BLaER1 treated with 17β-estradiol and CSF1 and Interleukin-3, amounts not matched to agents 10 nM and 100 nM (cell line): ENCODE measurements at regions not wholly inside any gene's neighbourhood (a gene's known extent, or its start where the extent isn't known, plus 50 kb on each side); places are given as distances from the start of the nearest gene placed in this dataset.

Experiments used
- H3K27ac ChIP-seq, 11 experiments: shearing (Covaris generic); formaldehyde crosslinking; 2 replicates each; pipeline ENCODE4 v1.8.1; 2022
- H3K27me3 ChIP-seq, 11 experiments: shearing (Covaris generic); formaldehyde crosslinking; 2 replicates each; pipeline ENCODE4 v1.8.1; 2022
- H3K36me3 ChIP-seq, 11 experiments: shearing (Covaris generic); formaldehyde crosslinking; 2 replicates each; pipeline ENCODE4 v1.8.1; 2022
- H3K4me1 ChIP-seq, 10 experiments: shearing (Covaris generic); formaldehyde crosslinking; 2 replicates each; pipeline ENCODE4 v1.8.1; 2022
- H3K4me2 ChIP-seq, 11 experiments: shearing (Covaris generic); formaldehyde crosslinking; 2 replicates each; pipeline ENCODE4 v1.8.1; 2022
- H3K4me3 ChIP-seq, 10 experiments: shearing (Covaris generic); formaldehyde crosslinking; 2 replicates each; pipeline ENCODE4 v1.8.1; 2022
- H3K9ac ChIP-seq, 11 experiments: shearing (Covaris generic); formaldehyde crosslinking; 2 replicates each; pipeline ENCODE4 v1.8.1; 2022
- H3K9me3 ChIP-seq, 11 experiments: shearing (Covaris generic); formaldehyde crosslinking; replicated peaks in 1 of 11; 2 replicates each; pipeline ENCODE4 v1.8.1; 2022
- H4K20me1 ChIP-seq, 11 experiments: shearing (Covaris generic); formaldehyde crosslinking; 2 replicates each; pipeline ENCODE4 v1.8.1; 2022
- Cebpa-rat ChIP-seq, 11 experiments: shearing (Covaris generic); IDR thresholded peaks; 2 replicates each; pipeline ENCODE4 v1.8.1; 2022

DNA sequence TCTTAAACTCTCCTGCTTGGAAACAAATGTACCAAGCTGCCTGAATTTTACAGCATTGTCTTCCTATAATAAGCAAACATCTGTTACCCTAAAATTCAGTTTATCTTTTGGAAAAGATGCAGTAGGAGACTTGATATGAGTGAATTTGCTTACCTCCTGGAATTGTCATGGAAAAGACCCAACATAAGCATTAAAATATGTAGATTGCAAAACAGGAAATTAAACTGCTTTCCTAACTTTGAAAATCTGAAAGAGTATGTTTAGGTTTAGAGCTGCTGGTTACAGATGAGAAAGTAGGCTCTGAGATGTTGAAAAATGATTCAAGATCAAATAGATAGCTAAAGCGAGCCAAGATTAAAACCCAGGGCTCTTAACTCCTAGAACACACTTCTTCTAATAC, 316.5 kb downstream of the SOX11 start:
- Histone ChIP-seq H3K27ac (no peak overlapping the region), H3K9ac (no peak overlapping the region), H3K9me3 (no peaks in the 10 kb centered on the region), H3K4me1 (no peaks in the 10 kb centered on the region), H3K36me3 (no peaks in the 10 kb centered on the region), H3K27me3 (no peaks in the 10 kb centered on the region), H4K20me1 (no peaks in the 10 kb centered on the region), H3K4me2 (no peak overlapping the region), H3K4me3 (no peak overlapping the region)
- TF ChIP-seq Cebpa-rat (IDR thresholded peaks at IDR 0.05) = no peak

DNA sequence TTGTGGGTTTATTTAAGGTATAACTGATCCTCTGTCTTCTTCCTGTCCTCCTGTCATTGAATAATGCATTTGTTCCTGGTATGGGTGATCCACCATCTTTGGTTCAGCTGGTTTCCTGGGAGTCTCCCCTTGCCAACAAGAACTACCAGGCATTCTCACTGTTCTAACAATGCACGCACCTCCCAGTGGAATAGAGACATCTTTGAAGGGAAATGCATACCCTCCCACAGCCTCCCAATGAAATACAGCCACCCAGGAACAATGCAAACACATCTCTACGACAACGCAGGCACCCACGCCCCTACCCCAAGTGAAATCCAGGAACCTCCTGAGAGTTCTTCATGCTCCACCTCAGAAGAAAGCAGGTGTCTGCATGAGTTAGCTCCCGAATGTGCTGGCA, 318.0 kb downstream of the SOX11 start:
- no peak overlapping the region for H3K4me2 ChIP-seq
- H3K27me3 ChIP-seq = no peaks in the 10 kb centered on the region
- H3K9me3 ChIP-seq = no peaks in the 10 kb centered on the region
- H4K20me1 ChIP-seq = no peaks in the 10 kb centered on the region
- no peak overlapping the region for H3K9ac ChIP-seq
- no peaks in the 10 kb centered on the region for H3K36me3 ChIP-seq
- no peak overlapping the region for H3K27ac ChIP-seq
- no peaks in the 10 kb centered on the region for H3K4me1 ChIP-seq
- H3K4me3 ChIP-seq = no peak overlapping the region
- TF ChIP-seq Cebpa-rat (IDR thresholded peaks at IDR 0.05) = no peak

DNA sequence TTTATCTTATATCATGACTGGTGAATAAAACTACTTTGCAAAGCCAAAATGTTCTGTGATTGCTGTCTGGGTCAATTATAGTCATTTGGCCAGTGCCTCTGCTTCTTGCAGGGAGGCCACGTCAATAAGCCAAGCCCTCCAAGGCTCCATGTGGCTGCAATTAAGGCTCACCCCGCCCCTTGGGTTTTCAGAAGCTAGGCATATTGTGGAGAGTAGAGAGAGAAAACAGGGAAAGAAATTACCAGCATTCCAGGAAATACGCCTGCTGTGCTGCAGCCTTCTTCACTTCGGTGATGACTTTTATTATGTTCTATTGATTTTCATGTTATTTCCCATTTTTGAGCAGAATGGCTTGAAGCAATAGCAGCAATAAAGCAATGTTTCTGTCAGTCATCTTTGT, 319.7 kb downstream of the SOX11 start:
- Histone ChIP-seq H4K20me1 (no peaks in the 10 kb centered on the region), H3K4me1 (no peaks in the 10 kb centered on the region), H3K4me3 (no peak overlapping the region), H3K27me3 (no peaks in the 10 kb centered on the region), H3K9ac (no peak overlapping the region), H3K27ac (no peak overlapping the region), H3K4me2 (no peak overlapping the region), H3K9me3 (no peaks in the 10 kb centered on the region), H3K36me3 (no peaks in the 10 kb centered on the region)
- no peak for TF ChIP-seq Cebpa-rat (IDR thresholded peaks at IDR 0.05)

DNA sequence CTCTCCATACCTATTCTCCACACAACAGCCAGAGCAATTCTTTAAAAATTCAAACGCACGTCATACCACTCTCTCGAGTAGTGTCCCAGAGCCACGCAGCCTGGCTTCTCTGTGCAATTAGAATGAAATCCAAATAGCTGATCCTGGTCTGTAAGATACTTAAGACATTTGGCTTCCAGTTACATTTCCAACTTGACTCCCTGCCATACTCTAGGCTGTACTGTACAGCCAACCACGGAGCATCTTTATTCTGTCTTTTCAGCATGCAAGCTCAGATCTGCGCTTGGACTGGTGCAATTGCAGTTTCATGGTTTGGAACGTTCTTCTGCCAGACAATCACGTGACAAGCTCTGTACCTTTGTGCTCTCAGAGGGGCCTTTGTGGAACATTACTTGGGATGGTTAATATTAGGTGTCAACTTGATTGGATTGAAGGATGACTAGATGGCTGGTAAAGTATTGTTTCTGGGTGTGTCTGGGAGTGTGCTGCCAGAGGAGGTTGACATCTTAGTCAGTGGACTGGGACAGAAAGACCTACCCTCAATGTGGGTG, 325.6 kb downstream of the SOX11 start:
- H3K27ac ChIP-seq = no peak overlapping the region
- no peak for TF ChIP-seq Cebpa-rat (IDR thresholded peaks at IDR 0.05)
- no peak overlapping the region for H3K9ac ChIP-seq
- H3K4me2 ChIP-seq = no peak overlapping the region
- H4K20me1 ChIP-seq = no peaks in the 10 kb centered on the region; a peak in 1 of 22 replicates
- H3K27me3 ChIP-seq = no peaks in the 10 kb centered on the region
- peaks cover 0 to 10% (median 0%) of the 10 kb centered on the region in 11 experiments; a peak in 5 of 22 replicates for H3K9me3 ChIP-seq
- no peaks in the 10 kb centered on the region for H3K36me3 ChIP-seq
- no peaks in the 10 kb centered on the region for H3K4me1 ChIP-seq
- H3K4me3 ChIP-seq = no peak overlapping the region

DNA sequence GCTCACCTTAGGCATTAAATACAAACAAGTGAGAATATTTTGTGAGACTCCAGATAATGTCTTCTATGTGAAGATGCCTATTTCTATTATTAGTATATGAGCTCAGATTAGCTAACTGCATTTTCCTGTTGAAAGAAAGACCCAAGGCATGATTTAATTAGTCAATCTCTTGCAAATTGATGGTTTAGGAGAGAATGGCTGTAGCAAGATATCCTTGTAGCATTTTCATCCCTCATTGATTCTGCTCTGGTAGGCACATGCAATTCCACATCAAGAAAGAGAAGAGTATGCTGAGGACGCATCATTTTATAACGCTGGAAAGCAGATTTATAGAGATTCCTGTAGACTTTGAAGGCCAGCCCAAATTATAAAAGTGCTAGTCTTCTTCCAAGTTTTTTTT, 332.0 kb downstream of the SOX11 start:
- Histone ChIP-seq H3K4me2 (no peak overlapping the region), H3K27me3 (no peaks in the 10 kb centered on the region), H3K9me3 (peaks cover 0 to 21% (median 0%) of the 10 kb centered on the region in 11 experiments; a peak in 7 of 22 replicates), H3K4me3 (no peak overlapping the region), H3K36me3 (no peaks in the 10 kb centered on the region), H3K4me1 (no peaks in the 10 kb centered on the region), H3K9ac (no peak overlapping the region), H3K27ac (no peak overlapping the region), H4K20me1 (no peaks in the 10 kb centered on the region)
- TF ChIP-seq Cebpa-rat (IDR thresholded peaks at IDR 0.05) = no peak

DNA sequence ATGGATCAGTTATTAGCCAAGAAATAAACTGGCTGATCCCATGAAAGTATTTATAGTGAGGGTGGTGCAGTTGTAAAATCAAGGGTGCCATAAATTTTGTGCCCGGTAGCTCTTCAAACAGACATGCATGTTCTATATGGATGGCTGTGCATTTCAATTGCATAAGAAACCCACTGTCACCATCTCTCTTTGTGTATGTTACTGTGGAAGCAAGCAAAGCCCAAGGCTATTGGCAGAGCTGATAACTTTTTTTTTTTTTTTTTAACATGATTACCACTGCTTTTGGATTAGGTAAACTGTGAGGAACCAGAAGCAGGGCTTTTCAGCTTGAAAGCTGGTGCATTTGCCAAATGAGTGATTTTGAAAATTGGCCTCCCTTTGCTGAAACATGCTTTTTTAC, 332.6 kb downstream of the SOX11 start:
- Histone ChIP-seq H4K20me1 (no peaks in the 10 kb centered on the region), H3K4me1 (peaks cover 0 to 3% (median 0%) of the 10 kb centered on the region in 10 experiments; a peak in 4 of 20 replicates), H3K4me3 (no peak overlapping the region), H3K27me3 (no peaks in the 10 kb centered on the region), H3K36me3 (no peaks in the 10 kb centered on the region), H3K4me2 (no peak overlapping the region), H3K9ac (no peak overlapping the region), H3K9me3 (peaks cover 0 to 21% (median 0%) of the 10 kb centered on the region in 11 experiments; a peak in 7 of 22 replicates), H3K27ac (no peak overlapping the region)
- TF ChIP-seq Cebpa-rat (IDR thresholded peaks at IDR 0.05) = no peak

DNA sequence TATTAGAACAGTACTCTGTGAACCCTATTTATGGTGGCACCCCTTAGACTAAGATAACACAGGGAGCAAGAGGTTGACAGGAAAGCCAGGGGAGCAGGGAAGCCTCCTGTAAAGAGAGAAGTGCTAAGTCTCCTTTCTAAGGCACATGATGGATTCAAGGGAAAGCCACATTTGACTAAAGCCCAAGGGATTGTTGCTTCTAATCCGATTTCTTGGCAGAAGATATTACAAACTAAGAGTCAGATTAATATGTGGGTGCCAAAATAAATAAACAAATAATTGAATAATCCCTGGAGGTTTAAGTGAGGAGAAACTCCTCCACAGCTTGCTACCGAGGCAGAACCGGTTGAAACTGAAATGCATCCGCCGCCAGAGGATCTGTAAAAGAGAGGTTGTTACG, 333.2 kb downstream of the SOX11 start:
- no peak for TF ChIP-seq Cebpa-rat (IDR thresholded peaks at IDR 0.05)
- Histone ChIP-seq H3K9ac (no peak overlapping the region), H4K20me1 (no peaks in the 10 kb centered on the region), H3K9me3 (peaks cover 0 to 21% (median 0%) of the 10 kb centered on the region in 11 experiments; a peak in 7 of 22 replicates), H3K36me3 (no peaks in the 10 kb centered on the region), H3K27me3 (no peaks in the 10 kb centered on the region), H3K4me2 (no peak overlapping the region), H3K4me3 (no peak overlapping the region), H3K4me1 (peaks cover 0 to 9% (median 0%) of the 10 kb centered on the region in 10 experiments; a peak in 4 of 20 replicates), H3K27ac (no peak overlapping the region)

DNA sequence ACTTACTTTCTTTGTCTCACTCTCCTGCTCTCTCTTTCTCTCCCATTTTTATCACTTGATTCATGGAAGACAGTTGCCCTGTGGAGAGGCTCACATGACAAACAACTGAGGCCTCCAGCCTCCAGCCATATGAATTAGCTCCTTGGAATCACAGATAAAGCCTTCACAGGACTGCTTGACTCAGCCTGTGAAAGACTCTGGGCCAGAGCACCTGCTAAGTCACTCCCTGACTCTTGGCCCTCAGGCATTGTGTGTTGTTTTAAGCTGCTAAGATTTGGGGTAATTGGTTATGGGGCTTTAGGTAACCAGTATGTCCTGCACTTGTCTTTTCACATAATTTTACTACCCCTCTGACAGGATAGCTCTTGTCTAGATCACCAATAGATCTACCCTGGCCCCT, 334.9 kb downstream of the SOX11 start:
- H3K27ac ChIP-seq = no peak overlapping the region
- H3K4me1 ChIP-seq = peaks cover 0 to 9% (median 0%) of the 10 kb centered on the region in 10 experiments; a peak in 4 of 20 replicates

DNA sequence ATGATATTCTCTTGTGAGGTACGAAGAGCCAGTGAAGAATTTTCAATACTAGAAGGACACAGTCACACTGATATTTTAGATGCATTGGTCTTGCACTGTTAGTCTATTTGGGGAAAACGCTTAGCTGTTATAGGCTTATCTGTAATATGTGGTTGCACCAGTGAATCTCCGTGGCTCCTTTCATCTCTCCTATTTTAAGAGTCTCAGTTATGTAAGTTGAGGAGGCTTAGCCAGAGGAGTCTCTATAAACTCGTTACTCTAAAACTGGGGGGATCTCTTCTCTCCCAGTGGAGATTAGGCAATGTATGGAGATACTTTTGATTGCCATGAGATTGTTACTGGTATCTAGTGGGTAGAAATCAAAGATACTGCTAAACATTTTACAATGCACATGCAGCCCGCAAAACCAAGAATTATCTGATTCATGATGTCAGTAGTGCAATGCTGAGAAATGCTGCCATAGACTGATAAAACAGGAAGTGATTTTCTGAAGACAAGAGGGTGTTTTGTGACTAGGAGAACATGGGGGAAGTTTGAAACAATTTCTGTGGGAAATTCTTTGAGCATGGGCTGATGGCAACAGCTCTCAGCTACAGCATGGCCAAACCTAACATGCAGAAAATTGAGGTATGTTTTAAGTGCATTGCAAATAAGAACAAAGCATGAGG, 339.1 kb downstream of the SOX11 start:
- Histone ChIP-seq H3K9me3 (no peaks in the 10 kb centered on the region), H3K9ac (no peak overlapping the region), H3K4me1 (peaks cover 0 to 9% (median 0%) of the 10 kb centered on the region in 10 experiments; a peak in 4 of 20 replicates), H3K4me3 (no peak overlapping the region), H4K20me1 (no peaks in the 10 kb centered on the region), H3K4me2 (no peak overlapping the region), H3K27me3 (no peaks in the 10 kb centered on the region), H3K27ac (no peak overlapping the region), H3K36me3 (no peaks in the 10 kb centered on the region)
- no peak for TF ChIP-seq Cebpa-rat (IDR thresholded peaks at IDR 0.05)

More for the DNA sequence above, 334.9 kb downstream of the SOX11 start:
- peaks cover 0 to 19% (median 0%) of the 10 kb centered on the region in 11 experiments; a peak in 7 of 22 replicates for H3K9me3 ChIP-seq
- H3K9ac ChIP-seq = no peak overlapping the region
- H3K27me3 ChIP-seq = no peaks in the 10 kb centered on the region
- no peak overlapping the region for H3K4me2 ChIP-seq
- no peaks in the 10 kb centered on the region for H4K20me1 ChIP-seq
- H3K4me3 ChIP-seq = no peak overlapping the region
- no peaks in the 10 kb centered on the region for H3K36me3 ChIP-seq
- TF ChIP-seq Cebpa-rat (IDR thresholded peaks at IDR 0.05) = no peak

DNA sequence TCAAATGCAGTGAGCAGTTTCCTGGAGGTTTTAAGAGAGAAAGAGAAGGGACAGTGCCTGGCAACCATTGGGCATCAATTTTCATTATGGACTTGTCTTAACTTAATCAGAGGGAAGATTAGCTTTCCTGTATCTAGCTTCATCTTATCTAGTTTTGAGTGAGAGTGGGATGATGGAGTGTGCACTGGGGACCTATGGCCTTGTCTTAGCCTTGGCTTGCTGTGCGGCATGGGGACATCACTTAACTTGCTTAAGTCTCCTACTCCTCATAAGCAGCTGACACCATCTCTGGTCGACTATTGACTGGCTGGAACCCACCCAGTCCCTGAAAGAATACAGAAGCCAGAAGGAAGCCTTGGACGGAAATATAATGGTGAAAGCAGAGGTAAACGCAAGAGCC, 344.0 kb downstream of the SOX11 start:
- no peak overlapping the region for H3K27ac ChIP-seq
- H3K9me3 ChIP-seq = peaks cover 0 to 5% (median 2%) of the 10 kb centered on the region in 11 experiments; a peak in 4 of 22 replicates
- no peaks in the 10 kb centered on the region for H4K20me1 ChIP-seq
- H3K4me3 ChIP-seq = no peak overlapping the region
- H3K27me3 ChIP-seq = no peaks in the 10 kb centered on the region
- no peak for TF ChIP-seq Cebpa-rat (IDR thresholded peaks at IDR 0.05)
- no peaks in the 10 kb centered on the region for H3K36me3 ChIP-seq
- H3K4me1 ChIP-seq = no peaks in the 10 kb centered on the region
- H3K9ac ChIP-seq = no peak overlapping the region
- H3K4me2 ChIP-seq = no peak overlapping the region
